HG03039 (cell line): ENCODE measurements at regions not wholly inside any gene's neighbourhood (a gene's known extent, or its start where the extent isn't known, plus 50 kb on each side); places are given as distances from the start of the nearest gene placed in this dataset.
"Not testable (repeated sequence)": the region's sequence is repeated elsewhere in the genome, so short reads cannot be mapped to it uniquely, and the experiment has no call there.

ENCODE experiments used
- ATAC-seq: cut with Tn5 transposase; IDR thresholded peaks from one replicate; pipeline ENCODE4 v1.9.1; 2021; ENCODE audit warnings: mild to moderate bottlenecking, moderate library complexity; ENCODE audit not compliant: unreplicated experiment

GRCh38 chrX:46173159-46173558 lies 372.1 kb downstream of the ZNF674 start:
- ATAC-seq = no peak

GRCh38 chrX:46171457-46171856 lies 373.8 kb downstream of the ZNF674 start:
- not testable (repeated sequence) for ATAC-seq

DNA sequence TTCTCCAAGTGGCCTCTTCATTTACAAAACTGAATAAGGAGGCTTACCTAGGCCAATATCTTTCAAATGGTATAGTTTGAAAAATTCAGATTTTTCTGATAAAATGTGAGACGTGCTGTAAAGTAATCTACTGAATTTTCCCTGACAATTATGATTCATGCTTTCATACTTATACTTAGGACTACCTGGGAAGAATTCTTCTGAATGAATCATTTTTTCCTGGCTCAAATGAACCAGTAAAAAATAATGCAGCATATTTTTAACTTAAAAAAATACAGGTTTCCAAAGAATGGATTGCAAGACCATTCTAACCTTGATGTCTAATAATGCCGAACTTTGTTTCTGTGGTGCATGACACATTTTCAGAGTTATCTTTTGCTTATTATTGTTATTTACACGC lies 375.4 kb downstream of the ZNF674 start:
- ATAC-seq = no peak

GRCh38 chrX:46168254-46168653 lies 377.0 kb downstream of the ZNF674 start:
- ATAC-seq = no peak

GRCh38 chrX:46165866-46166265 lies 379.4 kb downstream of the ZNF674 start:
- ATAC-seq = no peak

- no peak for ATAC-seq
Observed at GRCh38 chrX:46165411-46165810, 379.8 kb downstream of the ZNF674 start.

DNA sequence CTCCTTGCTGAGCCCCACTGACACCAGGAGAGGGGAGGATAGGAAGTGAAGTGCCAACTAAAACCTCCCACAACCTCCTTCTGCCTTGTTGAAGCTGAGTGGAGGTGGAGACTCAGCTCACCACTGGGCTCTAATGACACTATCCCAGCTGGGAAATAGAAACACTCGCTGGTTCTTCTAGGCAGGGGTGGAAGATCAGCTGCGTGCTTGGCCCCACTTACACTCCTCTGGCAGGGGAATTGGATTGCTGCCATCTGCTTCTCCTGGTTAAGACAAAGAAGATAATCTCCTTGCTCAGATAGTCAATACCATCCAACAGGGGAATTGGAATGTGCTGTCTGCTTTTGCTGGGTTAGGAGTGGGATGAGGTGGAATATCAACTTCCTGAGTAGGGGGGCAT lies 392.5 kb downstream of the ZNF674 start:
- ATAC-seq = no peak

- not testable (repeated sequence) for ATAC-seq
Observed at GRCh38 chrX:46151332-46151731, 393.9 kb downstream of the ZNF674 start.

- ATAC-seq = no peak
Observed at GRCh38 chrX:46144566-46144965, 400.7 kb downstream of the ZNF674 start.

- no peak for ATAC-seq
Observed at GRCh38 chrX:46140272-46140671, 404.9 kb downstream of the ZNF674 start.

DNA sequence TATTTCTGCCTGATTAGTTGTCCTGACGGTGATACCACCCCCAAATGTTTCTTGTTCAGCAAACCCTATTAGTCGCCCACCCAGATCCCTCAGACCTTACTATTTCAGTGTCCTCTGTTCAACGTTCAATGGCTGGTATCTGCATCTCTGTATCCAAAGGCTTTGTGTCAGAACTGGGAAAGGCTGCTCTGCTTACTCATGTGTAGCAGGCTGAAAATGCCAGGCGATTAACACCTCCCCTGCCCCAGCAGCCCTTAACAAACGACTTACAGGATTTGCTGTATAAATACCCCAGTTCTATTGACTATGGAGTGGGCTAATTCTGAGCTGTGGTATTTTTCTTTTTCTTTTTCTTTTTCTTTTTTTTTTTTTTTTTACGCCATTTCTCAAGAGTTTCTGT lies 415.0 kb downstream of the ZNF674 start:
- no peak for ATAC-seq

DNA sequence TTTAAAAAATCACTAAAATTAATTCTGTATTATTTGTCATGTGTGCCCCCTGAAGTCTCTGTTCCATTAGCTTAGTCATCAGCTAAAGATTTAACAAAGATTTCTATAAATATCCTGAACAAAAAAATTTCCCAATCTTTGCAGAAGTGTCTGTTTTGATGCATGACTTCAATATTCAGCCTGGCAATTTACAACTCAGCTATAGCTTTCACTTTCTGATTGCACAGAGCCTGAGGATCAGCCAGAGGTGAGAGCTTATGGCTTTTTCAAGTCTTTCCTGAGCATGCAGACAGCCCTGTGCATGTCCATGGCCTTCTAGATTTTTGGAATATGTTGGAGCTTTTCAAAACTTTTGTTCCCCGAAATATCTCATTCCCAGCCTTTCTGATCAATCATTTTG lies 420.1 kb downstream of the ZNF674 start:
- no peak for ATAC-seq

DNA sequence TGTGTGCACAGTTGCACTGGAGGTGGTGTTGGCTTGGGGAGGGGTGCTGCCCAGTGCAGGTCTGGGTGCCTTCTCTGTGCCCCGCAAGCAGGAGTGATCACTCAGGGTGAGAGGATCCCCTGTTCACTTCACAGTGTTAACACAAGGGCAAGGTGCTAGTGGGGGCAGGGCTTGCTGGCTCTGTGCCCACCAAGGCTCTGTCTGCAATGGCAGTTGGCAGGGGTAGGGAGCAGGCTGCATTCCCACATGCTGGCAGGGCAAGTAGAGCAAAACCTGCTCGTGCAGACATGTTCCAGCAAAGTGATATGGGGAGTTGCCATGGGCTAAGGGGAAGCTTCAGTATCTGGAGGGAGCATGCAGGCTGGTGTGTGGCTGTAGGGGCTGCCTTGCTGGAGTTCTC lies 428.0 kb downstream of the ZNF674 start:
- ATAC-seq = no peak

DNA sequence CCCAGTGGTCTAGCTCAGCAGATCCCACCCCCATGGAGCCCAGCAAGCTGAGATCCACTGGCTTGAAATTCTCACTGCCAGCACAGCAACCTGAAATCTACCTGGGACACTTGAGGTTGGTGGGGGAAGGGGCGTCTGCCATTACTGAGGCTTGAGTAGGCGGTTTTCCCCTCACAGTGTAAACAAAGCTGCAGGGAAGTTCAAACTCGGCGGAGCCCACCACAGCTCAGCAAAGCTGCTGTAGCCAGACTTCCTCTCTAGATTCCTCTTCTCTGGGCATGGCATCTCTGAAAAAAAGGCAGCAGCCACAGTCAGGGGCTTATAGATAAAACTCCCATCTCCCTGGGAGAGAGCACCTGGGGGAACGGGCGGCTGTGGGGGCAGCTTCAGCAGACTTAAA lies 457.9 kb downstream of the ZNF674 start:
- not testable (repeated sequence) for ATAC-seq

- not testable (repeated sequence) for ATAC-seq
Observed at GRCh38 chrX:46080121-46080520, 465.1 kb downstream of the ZNF674 start.

DNA sequence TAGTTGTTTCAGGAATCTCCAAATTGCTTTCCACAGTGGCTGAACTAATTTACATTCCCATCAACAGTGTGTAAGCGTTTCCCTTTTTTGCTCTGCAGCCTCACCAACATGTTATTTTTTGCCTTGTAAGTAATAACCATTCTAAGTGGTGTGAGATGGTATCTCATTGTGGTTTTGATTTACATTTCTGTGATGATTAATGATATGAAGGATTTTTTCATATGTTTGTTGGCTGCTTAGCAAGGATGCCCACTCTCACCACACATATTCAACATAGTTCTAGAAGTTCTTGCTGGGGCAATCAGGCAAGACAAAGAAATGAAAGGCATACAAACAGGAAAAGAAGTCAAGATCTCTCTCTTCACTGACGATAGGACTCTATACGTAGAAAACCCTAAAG lies 472.4 kb downstream of the ZNF674 start:
- no peak for ATAC-seq

- ATAC-seq = no peak
Observed at GRCh38 chrX:46072372-46072771, 472.8 kb downstream of the ZNF674 start.

- no peak for ATAC-seq
Observed at GRCh38 chrX:46070421-46070820, 474.8 kb downstream of the ZNF674 start.

DNA sequence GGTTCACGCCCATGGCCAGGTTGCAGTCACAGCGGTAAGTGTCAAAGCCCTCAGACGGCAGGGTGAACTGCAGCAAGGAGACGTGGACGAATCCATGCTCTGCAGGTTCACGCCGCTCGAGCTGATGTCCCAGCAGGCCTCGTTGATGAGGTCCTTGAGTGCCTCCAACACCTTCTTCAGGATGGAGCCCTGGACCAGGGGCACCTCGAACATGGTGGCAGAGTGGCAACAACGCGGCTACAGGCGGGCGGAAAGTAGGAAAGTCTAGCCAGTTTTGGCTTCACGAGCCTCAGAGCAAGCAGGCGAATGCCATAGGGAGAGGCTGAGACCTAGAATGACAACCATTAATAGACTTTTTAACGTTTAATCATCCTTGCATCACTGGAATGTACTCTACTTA lies 485.9 kb downstream of the ZNF674 start:
- ATAC-seq = no peak

- no peak for ATAC-seq
Observed at GRCh38 chrX:46044486-46044885, 500.7 kb downstream of the ZNF674 start.

GRCh38 chrX:46040001-46040400 lies 505.2 kb downstream of the ZNF674 start:
- no peak for ATAC-seq

GRCh38 chrX:46039526-46039925 lies 505.7 kb downstream of the ZNF674 start:
- ATAC-seq = no peak

GRCh38 chrX:46036508-46036907 lies 508.7 kb downstream of the ZNF674 start:
- ATAC-seq = no peak

GRCh38 chrX:46034868-46035267 lies 510.4 kb downstream of the ZNF674 start:
- ATAC-seq = no peak
